ENCODE measurements at regions not wholly inside any gene's neighbourhood (a gene's known extent, or its start where the extent isn't known, plus 50 kb on each side); places are given as distances from the start of the nearest gene placed in this dataset.
"Not testable (repeated sequence)": the region's sequence is repeated elsewhere in the genome, so short reads cannot be mapped to it uniquely, and the experiment has no call there.

DNA sequence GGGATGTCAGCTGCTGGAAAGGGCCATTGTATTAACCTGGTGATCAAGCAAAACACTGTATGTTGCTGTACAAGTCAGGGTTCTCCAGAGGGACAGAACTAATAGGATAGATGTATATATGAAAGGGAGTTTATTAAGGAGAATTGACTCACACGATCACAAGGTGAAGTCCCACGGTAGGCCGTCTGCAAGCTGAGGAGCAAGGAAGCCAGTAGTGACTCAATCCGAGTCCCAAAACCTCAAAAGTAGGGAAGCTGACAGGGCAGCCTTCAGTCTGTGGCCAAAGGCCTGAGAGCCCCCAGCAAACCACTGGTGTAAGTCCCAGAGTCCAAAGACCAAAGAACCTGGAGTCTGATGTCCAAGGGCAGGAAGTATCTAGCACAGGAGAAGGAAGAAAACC lies 116.0 kb upstream of the DAP start:
- TF ChIP-seq, protein P1, sequence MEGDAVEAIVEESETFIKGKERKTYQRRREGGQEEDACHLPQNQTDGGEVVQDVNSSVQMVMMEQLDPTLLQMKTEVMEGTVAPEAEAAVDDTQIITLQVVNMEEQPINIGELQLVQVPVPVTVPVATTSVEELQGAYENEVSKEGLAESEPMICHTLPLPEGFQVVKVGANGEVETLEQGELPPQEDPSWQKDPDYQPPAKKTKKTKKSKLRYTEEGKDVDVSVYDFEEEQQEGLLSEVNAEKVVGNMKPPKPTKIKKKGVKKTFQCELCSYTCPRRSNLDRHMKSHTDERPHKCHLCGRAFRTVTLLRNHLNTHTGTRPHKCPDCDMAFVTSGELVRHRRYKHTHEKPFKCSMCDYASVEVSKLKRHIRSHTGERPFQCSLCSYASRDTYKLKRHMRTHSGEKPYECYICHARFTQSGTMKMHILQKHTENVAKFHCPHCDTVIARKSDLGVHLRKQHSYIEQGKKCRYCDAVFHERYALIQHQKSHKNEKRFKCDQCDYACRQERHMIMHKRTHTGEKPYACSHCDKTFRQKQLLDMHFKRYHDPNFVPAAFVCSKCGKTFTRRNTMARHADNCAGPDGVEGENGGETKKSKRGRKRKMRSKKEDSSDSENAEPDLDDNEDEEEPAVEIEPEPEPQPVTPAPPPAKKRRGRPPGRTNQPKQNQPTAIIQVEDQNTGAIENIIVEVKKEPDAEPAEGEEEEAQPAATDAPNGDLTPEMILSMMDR (IDR thresholded peaks at IDR 0.05; ENCODE audit: low read depth, low read length) = not testable (repeated sequence)
- TF ChIP-seq POLR2A (IDR thresholded peaks at IDR 0.05; ENCODE audit: extremely low read depth, insufficient read length) = not testable (repeated sequence)
- TF ChIP-seq, protein P2, sequence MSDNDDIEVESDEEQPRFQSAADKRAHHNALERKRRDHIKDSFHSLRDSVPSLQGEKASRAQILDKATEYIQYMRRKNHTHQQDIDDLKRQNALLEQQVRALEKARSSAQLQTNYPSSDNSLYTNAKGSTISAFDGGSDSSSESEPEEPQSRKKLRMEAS (IDR thresholded peaks at IDR 0.05; ENCODE audit: low read depth, low read length) = not testable (repeated sequence)
